IMR-90 (cell line): ENCODE measurements at regions not wholly inside any gene's neighbourhood (a gene's known extent, or its start where the extent isn't known, plus 50 kb on each side); places are given as distances from the start of the nearest gene placed in this dataset.

Experiments used
- CEBPB ChIP-seq: IDR thresholded peaks from 2 replicates; pipeline ENCODE4 v1.6.1; 2012; ENCODE audit warnings: low read depth, low read length, improper control_type of control experiment
- CTCF ChIP-seq: conservative IDR thresholded peaks from 2 replicates; pipeline ENCODE4 v1.5.1; 2012; ENCODE audit warnings: mild to moderate bottlenecking, low read depth, low read length, improper control_type of control experiment
- POLR2A ChIP-seq: IDR thresholded peaks from 2 replicates; pipeline ENCODE4 v1.6.1; 2012; ENCODE audit warnings: mild to moderate bottlenecking, low read depth, low read length
- RFX5 ChIP-seq: IDR thresholded peaks from 2 replicates; pipeline ENCODE4 v1.8.0; 2012; ENCODE audit warnings: low read depth, mild to moderate bottlenecking, low read length, moderate library complexity
- USF2 ChIP-seq: fragments of 150-350 bp; IDR thresholded peaks from 2 replicates; pipeline ENCODE4 v1.6.1; 2017; ENCODE audit warnings: mild to moderate bottlenecking, antibody characterized with exemption, low read length, low read depth

- TF ChIP-seq CTCF (no peak), POLR2A (no peak), USF2 (no peak), RFX5 (no peak), CEBPB (no peak)
Observed at GRCh38 chr2:142745691-142746090, 131.8 kb upstream of the KYNU start.
